ENCODE measurements at regions not wholly inside any gene's neighbourhood (a gene's known extent, or its start where the extent isn't known, plus 50 kb on each side); places are given as distances from the start of the nearest gene placed in this dataset.

- DNase-seq (ENCODE audit: low read depth) = no peak
- no peak overlapping the region for H3K4me3 ChIP-seq (ENCODE audit: low read length)
- no peak for TF ChIP-seq CTCF (conservative IDR thresholded peaks at IDR 0.05; ENCODE audit: low read depth, low read length)
Observed at GRCh38 chr4:60241866-60242265, 958.3 kb upstream of the ADGRL3 start.

GRCh38 chr4:60249784-60250183 is 950.3 kb upstream of the ADGRL3 start:
- no peak overlapping the region for H3K4me3 ChIP-seq (ENCODE audit: low read length)
- no peak for TF ChIP-seq CTCF (conservative IDR thresholded peaks at IDR 0.05; ENCODE audit: low read depth, low read length)
- DNase-seq (ENCODE audit: low read depth) = no peak

GRCh38 chr4:60250657-60251056 is 949.5 kb upstream of the ADGRL3 start:
- no peak overlapping the region for H3K4me3 ChIP-seq (ENCODE audit: low read length)
- DNase-seq (ENCODE audit: low read depth) = no peak
- TF ChIP-seq CTCF (conservative IDR thresholded peaks at IDR 0.05; ENCODE audit: low read depth, low read length) = no peak

GRCh38 chr4:60259781-60260180 is 940.3 kb upstream of the ADGRL3 start:
- H3K4me3 ChIP-seq (ENCODE audit: low read length) = no peak overlapping the region
- no peak for DNase-seq (ENCODE audit: low read depth)
- TF ChIP-seq CTCF (conservative IDR thresholded peaks at IDR 0.05; ENCODE audit: low read depth, low read length) = no peak

GRCh38 chr4:60266505-60266904 is 933.6 kb upstream of the ADGRL3 start:
- no peak for TF ChIP-seq CTCF (conservative IDR thresholded peaks at IDR 0.05; ENCODE audit: low read depth, low read length)
- DNase-seq (ENCODE audit: low read depth) = no peak
- no peak overlapping the region for H3K4me3 ChIP-seq (ENCODE audit: low read length)

GRCh38 chr4:60296386-60296785 is 903.7 kb upstream of the ADGRL3 start:
- no peak for TF ChIP-seq CTCF (conservative IDR thresholded peaks at IDR 0.05; ENCODE audit: low read depth, low read length)
- no peak overlapping the region for H3K4me3 ChIP-seq (ENCODE audit: low read length)
- no peak for DNase-seq (ENCODE audit: low read depth)

GRCh38 chr4:60313611-60314178 is 886.4 kb upstream of the ADGRL3 start:
- DNase-seq (ENCODE audit: low read depth) = no peak
- no peak overlapping the region for H3K4me3 ChIP-seq (ENCODE audit: low read length)
- no peak for TF ChIP-seq CTCF (conservative IDR thresholded peaks at IDR 0.05; ENCODE audit: low read depth, low read length)

All from retinal pigment epithelial cell (primary cell).